ENCODE measurements at regions not wholly inside any gene's neighbourhood (a gene's known extent, or its start where the extent isn't known, plus 50 kb on each side); places are given as distances from the start of the nearest gene placed in this dataset.
"Not testable (repeated sequence)": the region's sequence is repeated elsewhere in the genome, so short reads cannot be mapped to it uniquely, and the experiment has no call there.

DNA sequence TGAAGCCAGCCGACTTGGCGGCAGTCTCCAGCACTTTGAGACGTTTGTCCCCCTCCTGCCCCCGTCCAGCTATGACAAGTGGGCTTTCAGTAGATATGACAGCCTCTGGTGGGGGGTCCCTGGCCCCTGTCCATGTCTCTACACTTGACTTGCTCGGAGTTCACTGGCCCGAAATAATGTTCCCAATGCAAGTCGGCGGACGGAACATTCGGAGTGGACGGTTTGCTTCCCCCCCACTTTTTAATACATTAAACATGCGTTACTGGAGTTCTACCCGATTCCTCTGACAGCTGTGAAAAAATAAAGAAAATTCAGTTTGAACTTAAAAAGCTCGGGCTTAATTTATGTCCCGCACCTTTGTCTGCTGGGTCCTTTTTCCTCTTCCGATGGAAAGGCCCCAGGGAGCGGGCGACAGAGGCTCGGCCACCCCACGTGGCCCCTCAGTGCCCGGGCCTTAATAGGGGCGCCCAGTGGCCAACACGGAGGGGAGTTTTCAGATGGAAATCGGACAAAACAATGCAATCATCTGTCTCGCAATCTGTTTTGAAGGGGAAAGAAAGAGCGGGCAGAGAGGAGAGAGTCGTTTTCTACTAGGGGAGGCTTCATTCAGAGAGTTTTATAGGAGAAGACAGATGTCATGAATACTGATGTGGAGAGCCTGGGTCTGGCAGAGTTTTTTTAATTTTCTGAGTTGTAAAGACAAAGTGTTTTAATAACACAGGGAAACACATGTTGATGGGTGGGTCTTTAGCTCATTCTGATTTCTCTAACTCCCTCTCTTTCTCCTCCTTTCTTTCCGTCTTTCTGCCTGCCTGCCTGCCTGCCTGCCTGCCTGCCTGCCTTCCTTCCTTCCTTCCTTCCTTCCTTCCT lies 50.2 kb downstream of the SMIM38 start:
- Mint-ChIP-seq H3K4me3 (no peak overlapping the region), H3K27me3 (no peaks in the 10 kb centered on the region), H3K9me3 (ENCODE audit: low read depth) (peaks cover 5% of the 10 kb centered on the region), H3K27ac (no peak overlapping the region), H3K36me3 (ENCODE audit: low read depth) (no peaks in the 10 kb centered on the region), H3K4me1 (peaks cover 6% of the 10 kb centered on the region)
- ATAC-seq (no peak), DNase-seq (no peak)
- intact Hi-C loops (cut with DNase I, micrococcal nuclease) = no loop called here
- POLR2A ChIA-PET = no interaction called here
- CTCF ChIA-PET = no interaction called here

DNA sequence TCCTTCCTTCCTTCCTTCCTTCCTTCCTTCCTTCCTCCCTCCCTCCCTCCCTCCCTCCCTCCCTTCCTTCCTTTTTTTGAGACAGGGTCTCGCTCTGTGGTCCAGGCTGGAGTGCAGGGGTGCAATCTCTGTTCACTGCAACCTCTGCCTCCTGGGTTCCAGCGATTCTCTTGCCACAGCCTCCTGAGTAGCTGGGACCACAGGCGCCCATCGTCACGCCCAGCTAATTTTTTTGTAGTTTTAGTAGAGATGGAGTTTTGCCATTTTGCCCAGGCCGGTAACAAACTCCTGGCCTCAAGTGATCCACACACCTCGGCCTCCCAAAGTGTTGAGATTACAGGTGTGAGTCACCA lies 50.9 kb downstream of the SMIM38 start:
- POLR2A ChIA-PET; ATAC-seq; H3K36me3 Mint-ChIP-seq (ENCODE audit: low read depth); H3K9me3 Mint-ChIP-seq (ENCODE audit: low read depth); H3K27me3 Mint-ChIP-seq; H3K4me3 Mint-ChIP-seq; DNase-seq; H3K27ac Mint-ChIP-seq; CTCF ChIA-PET; intact Hi-C loops (cut with DNase I, micrococcal nuclease): not testable (repeated sequence)
- H3K4me1 Mint-ChIP-seq = peaks cover 11% of the 10 kb centered on the region

DNA sequence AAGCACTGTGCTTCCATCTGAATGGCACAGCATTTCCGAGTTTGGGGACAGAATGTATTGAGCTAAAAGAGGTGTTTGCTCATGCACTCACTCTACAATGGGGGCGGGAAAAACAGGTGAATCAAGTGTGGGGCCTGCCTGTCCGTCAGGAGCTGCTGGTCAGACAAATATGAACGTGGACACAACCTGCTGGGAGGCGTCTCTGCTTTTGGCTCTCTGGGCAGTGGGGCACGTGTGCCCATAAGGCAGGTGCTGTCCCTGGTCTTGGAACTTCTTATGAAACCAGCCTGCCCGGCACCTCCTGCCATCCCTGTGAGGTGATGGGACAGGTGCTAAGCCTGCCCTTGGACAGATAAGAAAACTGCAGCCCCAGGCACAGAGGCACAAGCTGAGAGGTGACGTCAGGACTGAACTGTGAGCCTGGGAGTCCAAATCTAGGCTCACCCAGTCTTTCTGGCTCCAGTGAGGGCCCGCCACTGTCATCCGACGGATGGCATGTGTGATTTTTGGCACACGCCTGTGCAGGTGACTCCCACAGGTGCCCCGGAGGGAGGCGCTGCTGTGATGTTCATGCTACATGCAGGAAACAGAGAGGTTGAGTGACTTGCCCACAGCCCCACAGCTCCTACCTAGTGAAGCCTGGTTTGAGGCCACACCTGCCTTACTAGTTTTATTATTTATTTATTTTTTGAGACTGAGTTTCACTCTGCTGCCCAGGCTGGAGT lies 51.6 kb downstream of the SMIM38 start:
- Mint-ChIP-seq H3K4me1 (peaks cover 14% of the 10 kb centered on the region), H3K9me3 (ENCODE audit: low read depth) (peaks cover 5% of the 10 kb centered on the region), H3K4me3 (no peak overlapping the region), H3K27ac (no peak overlapping the region), H3K36me3 (ENCODE audit: low read depth) (no peaks in the 10 kb centered on the region), H3K27me3 (peaks cover 8% of the 10 kb centered on the region)
- intact Hi-C loops (cut with DNase I, micrococcal nuclease) = no loop called here
- ATAC-seq (no peak), DNase-seq (no peak)
- CTCF ChIA-PET = no interaction called here
- POLR2A ChIA-PET = no interaction called here

DNA sequence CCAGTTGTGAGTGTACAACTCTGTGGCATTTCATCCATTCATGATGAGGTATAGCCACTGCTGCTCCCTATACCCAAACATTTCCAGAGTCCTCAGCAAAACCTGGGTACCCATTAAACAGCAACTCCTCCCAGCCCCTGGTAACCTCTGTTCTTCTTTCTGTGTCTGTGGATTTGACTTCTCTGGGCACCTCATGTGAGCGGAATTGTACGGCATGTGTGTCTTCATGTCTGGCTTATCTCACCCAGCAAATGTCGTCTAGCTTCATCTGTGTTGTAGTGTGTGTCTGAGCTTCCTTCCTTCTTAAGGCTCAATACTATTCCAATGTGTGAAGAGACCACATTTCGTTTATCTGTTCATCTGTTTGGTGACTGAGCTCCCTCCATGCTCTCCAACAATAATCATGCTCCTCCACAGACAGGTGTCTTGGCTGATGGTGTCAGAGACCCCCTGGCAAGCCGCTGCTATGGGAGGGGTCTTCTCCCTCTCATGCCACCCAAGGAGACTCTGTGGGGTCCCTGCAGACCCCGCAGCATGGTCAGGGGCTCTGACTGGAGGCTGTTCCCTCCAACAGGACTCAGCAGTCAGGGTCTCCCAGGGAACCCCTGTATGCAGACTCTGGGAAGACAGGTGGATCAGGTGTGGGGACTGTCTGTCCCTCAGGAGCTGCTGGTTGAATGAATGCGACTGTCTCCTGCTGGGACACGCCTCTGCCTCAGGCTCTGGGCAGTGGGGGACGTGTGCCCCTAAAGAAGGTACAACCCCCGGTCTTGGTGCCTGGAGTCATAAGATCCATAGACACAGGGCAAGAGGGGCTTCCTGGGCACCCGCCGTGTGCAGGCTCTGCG lies 52.7 kb downstream of the SMIM38 start:
- no peak for ATAC-seq
- no peak overlapping the region for H3K27ac Mint-ChIP-seq
- H3K36me3 Mint-ChIP-seq (ENCODE audit: low read depth) = no peaks in the 10 kb centered on the region
- peaks cover 23% of the 10 kb centered on the region for H3K4me1 Mint-ChIP-seq
- ChIA-PET CTCF (no interaction called here), POLR2A (no interaction called here)
- intact Hi-C loops (cut with DNase I, micrococcal nuclease) = no loop called here
- no peak overlapping the region for H3K4me3 Mint-ChIP-seq
- H3K27me3 Mint-ChIP-seq = peaks cover 8% of the 10 kb centered on the region
- H3K9me3 Mint-ChIP-seq (ENCODE audit: low read depth) = peaks cover 5% of the 10 kb centered on the region
- DNase-seq = no peak

DNA sequence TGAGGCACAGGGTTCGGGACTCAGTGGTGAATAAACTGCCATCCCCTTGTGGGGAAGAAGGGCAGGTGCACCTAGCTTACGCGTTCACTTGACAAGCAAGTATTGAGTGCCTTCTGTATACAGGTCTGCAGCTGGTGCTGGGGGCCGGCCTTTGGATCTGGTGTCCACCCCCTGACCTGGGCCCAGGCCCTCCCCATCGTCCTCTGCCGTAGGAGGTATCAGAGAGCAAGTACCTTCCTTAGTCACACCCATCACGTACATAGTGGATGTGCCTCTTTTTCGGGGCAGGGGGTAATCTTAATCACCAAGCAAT lies 53.3 kb downstream of the SMIM38 start:
- H3K27ac Mint-ChIP-seq = no peak overlapping the region
- ChIA-PET CTCF (no interaction called here), POLR2A (no interaction called here)
- peaks cover 27% of the 10 kb centered on the region for H3K4me1 Mint-ChIP-seq
- H3K27me3 Mint-ChIP-seq = peaks cover 8% of the 10 kb centered on the region
- no peak for DNase-seq
- no peak for ATAC-seq
- peaks cover 5% of the 10 kb centered on the region for H3K9me3 Mint-ChIP-seq (ENCODE audit: low read depth)
- no peak overlapping the region for H3K4me3 Mint-ChIP-seq
- intact Hi-C loops (cut with DNase I, micrococcal nuclease) = no loop called here
- no peaks in the 10 kb centered on the region for H3K36me3 Mint-ChIP-seq (ENCODE audit: low read depth)

DNA sequence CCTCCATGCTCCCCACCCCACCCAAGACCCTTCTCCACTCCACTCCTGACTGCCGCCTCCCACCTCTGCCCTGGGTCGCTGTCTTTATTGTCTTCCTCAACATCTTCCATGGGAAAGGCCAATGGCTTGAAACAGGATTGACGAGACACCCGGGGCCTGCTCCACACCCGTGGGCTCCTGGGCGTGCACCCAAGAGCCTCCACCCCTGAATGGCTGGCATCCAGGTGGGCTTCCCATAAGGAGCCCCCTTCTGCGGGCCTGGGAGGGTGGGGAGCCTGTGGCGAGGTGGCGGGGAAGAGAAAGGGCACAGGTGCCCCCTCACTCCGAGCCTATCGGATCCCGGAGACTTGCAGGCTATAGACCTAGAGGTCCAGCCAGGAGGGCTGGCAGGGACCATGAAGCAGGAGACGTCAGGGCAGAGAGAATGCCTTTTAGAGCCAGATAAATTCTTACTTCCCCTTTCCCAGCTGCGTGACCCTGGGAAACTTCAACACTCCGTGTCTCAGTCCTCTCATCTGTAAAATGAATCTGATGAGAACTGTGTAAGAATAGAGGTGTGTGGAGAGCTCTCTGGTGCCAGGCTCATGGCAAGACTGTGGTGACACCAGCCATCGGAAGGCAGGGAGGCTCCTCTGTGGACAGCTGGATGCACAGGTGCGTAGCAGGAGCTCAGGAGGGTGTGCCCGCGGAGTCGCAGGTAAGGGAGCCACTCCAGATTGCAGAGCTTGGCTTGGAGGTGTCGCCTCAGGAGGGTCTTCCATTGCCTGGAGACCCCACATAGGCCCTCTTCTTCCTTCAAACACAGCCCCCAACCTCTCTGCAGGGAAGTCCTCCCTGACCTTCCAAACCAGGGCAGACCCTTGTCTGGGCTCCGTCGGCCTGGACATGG lies 53.9 kb downstream of the SMIM38 start:
- DNase-seq (no peak), ATAC-seq (no peak)
- no peak overlapping the region for H3K27ac Mint-ChIP-seq
- H3K9me3 Mint-ChIP-seq (ENCODE audit: low read depth) = peaks cover 8% of the 10 kb centered on the region
- ChIA-PET CTCF (no interaction called here), POLR2A (no interaction called here)
- H3K36me3 Mint-ChIP-seq (ENCODE audit: low read depth) = no peaks in the 10 kb centered on the region
- peaks cover 27% of the 10 kb centered on the region for H3K4me1 Mint-ChIP-seq
- intact Hi-C loops (cut with DNase I, micrococcal nuclease) = no loop called here
- H3K27me3 Mint-ChIP-seq = peaks cover 8% of the 10 kb centered on the region
- H3K4me3 Mint-ChIP-seq = no peak overlapping the region

DNA sequence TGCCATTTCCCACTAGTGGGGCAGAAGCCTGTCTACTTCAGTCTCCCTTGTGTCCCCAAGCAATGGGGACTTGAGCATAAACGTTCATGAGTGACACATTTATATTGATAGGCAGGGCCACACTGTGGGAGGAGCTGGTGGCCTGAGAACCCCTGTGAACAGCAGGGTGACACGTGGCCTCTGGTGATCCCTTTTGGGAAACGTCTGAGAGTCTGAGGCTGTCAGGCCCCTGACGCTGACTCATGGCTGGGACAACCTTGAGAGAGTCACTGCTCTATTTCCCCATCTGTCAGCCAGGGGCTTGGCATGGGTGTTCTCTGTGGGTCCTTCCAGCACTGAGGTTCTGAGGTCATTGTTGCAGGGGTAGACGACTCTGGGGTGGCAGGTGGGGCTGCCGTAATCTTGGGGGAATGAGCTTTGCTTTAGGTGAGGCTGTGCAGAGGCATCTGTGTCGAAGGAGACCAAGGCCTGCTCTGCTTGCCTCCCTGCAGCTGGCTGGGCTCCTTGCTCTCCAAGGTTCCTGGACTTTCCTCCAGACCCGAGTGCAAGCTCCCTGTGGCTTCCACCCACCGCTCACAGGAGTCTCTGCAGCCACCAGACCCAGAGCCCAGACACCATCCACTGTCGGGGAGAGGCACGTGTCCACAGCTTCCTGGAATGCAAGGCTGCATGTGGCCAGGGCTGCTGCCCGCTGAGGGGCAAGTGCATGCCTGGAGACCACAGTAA lies 54.7 kb downstream of the SMIM38 start:
- peaks cover 8% of the 10 kb centered on the region for H3K9me3 Mint-ChIP-seq (ENCODE audit: low read depth)
- H3K36me3 Mint-ChIP-seq (ENCODE audit: low read depth) = no peaks in the 10 kb centered on the region
- no peak overlapping the region for H3K4me3 Mint-ChIP-seq
- peaks cover 8% of the 10 kb centered on the region for H3K27me3 Mint-ChIP-seq
- intact Hi-C loops (cut with DNase I, micrococcal nuclease) = no loop called here
- POLR2A ChIA-PET = no interaction called here
- DNase-seq (peak; percentile 61), ATAC-seq (peak; percentile 74)
- CTCF ChIA-PET = no interaction called here
- peaks cover 27% of the 10 kb centered on the region for H3K4me1 Mint-ChIP-seq
- H3K27ac Mint-ChIP-seq = no peak overlapping the region

DNA sequence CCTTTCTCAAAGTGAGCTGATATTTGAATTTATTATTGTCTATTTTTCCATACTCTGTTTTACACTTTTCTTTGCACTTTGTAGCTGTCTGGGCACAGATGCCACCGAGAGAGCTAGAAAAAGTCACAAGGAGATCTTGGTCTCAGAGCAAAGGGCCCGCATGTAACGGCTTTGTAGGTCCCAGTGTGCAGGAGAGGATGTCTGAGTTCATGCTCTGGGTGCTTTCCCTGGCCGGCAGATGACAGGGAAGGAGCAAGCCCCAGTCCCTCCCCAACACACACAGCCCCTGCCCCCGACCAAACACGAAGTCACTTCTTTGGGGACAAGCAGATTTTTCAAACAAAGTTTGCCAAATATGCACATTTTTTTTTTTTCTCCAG lies 55.8 kb downstream of the SMIM38 start:
- POLR2A ChIA-PET = no interaction called here
- Mint-ChIP-seq H3K4me1 (peaks cover 27% of the 10 kb centered on the region), H3K4me3 (no peak overlapping the region), H3K9me3 (ENCODE audit: low read depth) (peaks cover 8% of the 10 kb centered on the region), H3K27me3 (peaks cover 8% of the 10 kb centered on the region), H3K27ac (no peak overlapping the region), H3K36me3 (ENCODE audit: low read depth) (no peaks in the 10 kb centered on the region)
- CTCF ChIA-PET = no interaction called here
- intact Hi-C loops (cut with DNase I, micrococcal nuclease) = no loop called here
- DNase-seq = peak; percentile 17
- no peak for ATAC-seq

DNA sequence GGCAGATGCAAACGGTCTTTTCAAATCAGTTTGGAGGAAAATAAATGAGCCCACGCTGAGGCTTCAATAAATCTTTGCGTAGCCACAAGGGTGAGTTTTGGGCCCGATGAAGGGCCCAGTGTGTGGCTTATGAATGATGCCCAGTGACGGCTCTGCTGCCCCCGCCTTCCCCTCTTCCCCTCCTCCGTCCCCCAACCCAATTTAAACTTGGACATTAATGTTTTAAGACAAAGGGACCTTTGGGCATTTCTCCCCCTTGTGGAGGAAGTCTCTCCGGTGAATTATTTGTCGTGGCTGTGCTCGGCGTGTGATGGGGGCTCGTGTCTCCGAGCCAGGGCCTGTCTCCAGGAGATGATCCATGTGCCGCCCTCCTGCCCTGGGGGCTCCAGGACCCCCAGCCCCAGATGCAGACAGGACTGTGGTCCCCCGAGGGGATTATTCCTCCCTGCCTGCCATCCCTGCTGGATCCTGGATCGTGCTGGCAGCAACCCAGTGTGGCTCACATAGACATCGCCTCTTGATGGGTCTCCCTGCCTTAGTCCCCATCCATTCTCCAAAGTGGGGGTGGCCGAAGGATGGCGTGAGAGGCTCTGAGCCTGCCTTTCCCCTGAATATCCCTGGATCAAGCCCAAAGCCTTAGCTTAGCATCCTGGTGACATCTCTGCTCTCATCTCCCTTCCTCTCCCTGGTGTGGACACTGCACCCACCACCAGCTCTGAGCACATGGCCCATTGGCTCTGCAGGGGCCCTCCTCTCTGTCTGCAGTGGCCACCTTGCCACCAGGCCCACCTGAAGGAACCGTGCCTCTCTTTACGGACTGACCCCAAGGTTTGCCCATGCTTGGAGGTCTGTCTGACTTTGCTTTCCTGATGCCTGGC lies 56.4 kb downstream of the SMIM38 start:
- H3K27ac Mint-ChIP-seq = no peak overlapping the region
- ChIA-PET CTCF (no interaction called here), POLR2A (interaction anchor here (0.9 kb wide), 1 partner anchor 26 kb away, joined by 3 read pairs; no protein-coding TSS in a partner anchor)
- H3K4me1 Mint-ChIP-seq = peaks cover 27% of the 10 kb centered on the region
- H3K36me3 Mint-ChIP-seq (ENCODE audit: low read depth) = no peaks in the 10 kb centered on the region
- peaks cover 8% of the 10 kb centered on the region for H3K27me3 Mint-ChIP-seq
- no peak overlapping the region for H3K4me3 Mint-ChIP-seq
- DNase-seq (no peak), ATAC-seq (no peak)
- intact Hi-C loops (cut with DNase I, micrococcal nuclease) = loop anchor here in 1 of 2 experiments (2.0 kb wide), 1 partner anchor 27 kb away; no protein-coding TSS in a partner anchor
- H3K9me3 Mint-ChIP-seq (ENCODE audit: low read depth) = peaks cover 8% of the 10 kb centered on the region

DNA sequence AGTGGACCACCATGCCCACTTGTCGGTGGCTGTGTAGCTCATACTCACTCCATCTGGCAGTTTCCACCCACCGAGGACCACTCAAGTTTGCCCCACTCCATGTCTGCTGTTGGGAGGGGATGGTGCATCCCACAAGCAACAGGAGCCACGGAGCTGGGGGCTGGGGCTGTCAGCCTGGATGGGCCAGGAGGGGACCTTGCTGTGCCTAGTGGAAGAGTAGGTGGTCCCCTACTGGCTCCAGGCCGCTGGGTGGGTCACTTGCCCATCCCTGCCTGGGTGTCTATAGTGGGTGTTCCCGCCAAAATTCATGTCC lies 57.0 kb downstream of the SMIM38 start:
- intact Hi-C loops (cut with DNase I, micrococcal nuclease) = loop anchor here (1.0 to 2.0 kb wide), 3 partner anchors 26 to 89 kb away; no protein-coding TSS in a partner anchor
- CTCF ChIA-PET = no interaction called here
- POLR2A ChIA-PET = interaction anchor here (0.9 kb wide), 1 partner anchor 26 kb away, joined by 3 read pairs; no protein-coding TSS in a partner anchor
- DNase-seq (no peak), ATAC-seq (no peak)
- H3K27me3 Mint-ChIP-seq = peaks cover 8% of the 10 kb centered on the region
- peaks cover 8% of the 10 kb centered on the region for H3K9me3 Mint-ChIP-seq (ENCODE audit: low read depth)
- H3K4me1 Mint-ChIP-seq = peaks cover 27% of the 10 kb centered on the region
- no peaks in the 10 kb centered on the region for H3K36me3 Mint-ChIP-seq (ENCODE audit: low read depth)
- no peak overlapping the region for H3K27ac Mint-ChIP-seq
- no peak overlapping the region for H3K4me3 Mint-ChIP-seq
